Gastrocnemius medialis (tissue), 4 donors: ENCODE measurements at regions not wholly inside any gene's neighbourhood (a gene's known extent, or its start where the extent isn't known, plus 50 kb on each side); places are given as distances from the start of the nearest gene placed in this dataset.

ENCODE experiments used
- POLR2A ChIP-seq, 2 donors: fragments of 450-650 bp; IDR thresholded peaks; one replicate each; pipeline ENCODE4 v1.6.1; 2017; ENCODE audit warnings: antibody characterized with exemption in 2 of 2, mild to moderate bottlenecking in 2 of 2, moderate library complexity in 2 of 2
- TF ChIP-seq, protein P1 (sequence below), 5 experiments: fragments of 450-650 bp in 3 of 5; fragments of 200-600 bp in 2 of 5; sonication (generic) in 2 of 5; IDR thresholded peaks in 4 of 5; conservative IDR thresholded peaks in 1 of 5; 1 replicate in 4 of 5; 2 replicates in 1 of 5; pipeline ENCODE4 v1.5.1; 2016 to 2019; ENCODE audit warnings: antibody characterized with exemption in 5 of 5, mild to moderate bottlenecking in 3 of 5, moderate library complexity in 3 of 5

- no peak for TF ChIP-seq POLR2A (IDR thresholded peaks at IDR 0.05)
- TF ChIP-seq, protein P1, sequence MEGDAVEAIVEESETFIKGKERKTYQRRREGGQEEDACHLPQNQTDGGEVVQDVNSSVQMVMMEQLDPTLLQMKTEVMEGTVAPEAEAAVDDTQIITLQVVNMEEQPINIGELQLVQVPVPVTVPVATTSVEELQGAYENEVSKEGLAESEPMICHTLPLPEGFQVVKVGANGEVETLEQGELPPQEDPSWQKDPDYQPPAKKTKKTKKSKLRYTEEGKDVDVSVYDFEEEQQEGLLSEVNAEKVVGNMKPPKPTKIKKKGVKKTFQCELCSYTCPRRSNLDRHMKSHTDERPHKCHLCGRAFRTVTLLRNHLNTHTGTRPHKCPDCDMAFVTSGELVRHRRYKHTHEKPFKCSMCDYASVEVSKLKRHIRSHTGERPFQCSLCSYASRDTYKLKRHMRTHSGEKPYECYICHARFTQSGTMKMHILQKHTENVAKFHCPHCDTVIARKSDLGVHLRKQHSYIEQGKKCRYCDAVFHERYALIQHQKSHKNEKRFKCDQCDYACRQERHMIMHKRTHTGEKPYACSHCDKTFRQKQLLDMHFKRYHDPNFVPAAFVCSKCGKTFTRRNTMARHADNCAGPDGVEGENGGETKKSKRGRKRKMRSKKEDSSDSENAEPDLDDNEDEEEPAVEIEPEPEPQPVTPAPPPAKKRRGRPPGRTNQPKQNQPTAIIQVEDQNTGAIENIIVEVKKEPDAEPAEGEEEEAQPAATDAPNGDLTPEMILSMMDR (IDR thresholded peaks at IDR 0.05 in 4 of 5, conservative IDR thresholded peaks at IDR 0.05 in 1 of 5), result no peak
These were observed 132.4 kb upstream of the MAN1A1 start for GRCh38 chr6:119481976-119482375.
